Renal cortex interstitium (tissue), 11 donors: ENCODE measurements at regions not wholly inside any gene's neighbourhood (a gene's known extent, or its start where the extent isn't known, plus 50 kb on each side); places are given as distances from the start of the nearest gene placed in this dataset.

Experiments used
- DNase-seq, 11 donors: peaks; one replicate each; pipeline ENCODE4 v3.0.0-alpha.2; 2013; ENCODE audit warnings: low read depth in 9 of 11, low spot score in 4 of 11; ENCODE audit errors: extremely low read depth in 1 of 11

DNA sequence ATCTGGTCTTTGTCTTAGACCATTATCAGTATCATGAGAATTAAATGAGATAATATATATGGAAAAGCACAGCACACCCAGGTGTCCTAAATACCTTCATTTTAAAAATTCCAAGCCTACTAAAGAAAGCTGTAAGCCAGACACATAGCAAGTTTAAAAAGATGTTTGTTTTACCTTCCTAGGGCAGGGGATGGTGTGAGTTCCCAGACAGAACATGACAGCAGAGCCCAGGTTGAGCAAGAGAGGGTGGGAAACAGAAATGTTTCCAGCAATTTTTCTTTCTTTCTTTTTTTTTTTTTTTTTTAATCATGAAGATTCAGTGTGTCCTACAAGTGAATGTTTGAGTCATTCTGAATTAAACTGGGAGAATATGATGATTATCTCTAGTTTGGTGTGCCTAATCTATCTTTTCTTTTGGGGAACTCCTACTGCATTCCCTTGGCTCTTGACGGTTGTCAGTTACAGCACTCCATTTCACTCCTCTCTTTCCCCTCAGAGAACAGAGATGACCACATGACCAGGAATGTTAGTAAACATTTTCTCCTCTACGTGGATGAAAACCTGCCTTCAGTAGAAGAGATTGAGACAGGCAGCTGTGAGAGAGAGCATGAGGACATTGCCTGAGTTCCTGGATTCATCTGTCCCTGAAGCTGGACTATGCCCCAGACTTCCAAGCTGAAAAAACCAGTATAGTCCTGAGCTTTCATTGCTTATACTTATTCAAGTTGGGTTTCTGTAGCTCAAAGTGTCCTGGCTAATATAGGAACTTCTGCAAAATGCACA, 54.5 kb upstream of the ARL14 start:
- DNase-seq = no peak

DNA sequence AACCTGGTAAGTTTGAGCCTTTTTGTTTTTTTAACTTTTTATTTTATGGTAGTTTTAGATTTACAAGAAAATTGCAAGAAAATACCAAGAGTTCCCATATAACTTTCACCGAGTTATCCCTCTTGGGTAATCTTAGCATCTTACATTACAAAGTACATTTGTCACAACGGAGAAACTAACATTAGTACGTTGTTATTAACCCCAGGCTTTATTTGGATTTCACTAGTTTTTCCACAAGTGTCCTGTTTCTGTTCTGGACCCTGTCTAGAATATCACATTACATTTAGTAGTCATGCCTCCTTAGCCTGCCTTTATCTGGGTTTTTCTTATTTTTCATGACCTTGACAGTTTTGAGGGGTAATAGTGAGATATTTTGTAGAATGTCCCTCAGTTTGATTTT, 53.5 kb upstream of the KPNA4 start:
- peak in 2 of 11 donors; percentile 7 to 22 for DNase-seq

- peak in 1 of 11 donors; percentile 6 for DNase-seq
Measured at GRCh38 chr3:160618363-160618762, 53.0 kb upstream of the KPNA4 start.

- DNase-seq = no peak
Measured at GRCh38 chr3:160617636-160618035, 52.3 kb upstream of the KPNA4 start.

DNA sequence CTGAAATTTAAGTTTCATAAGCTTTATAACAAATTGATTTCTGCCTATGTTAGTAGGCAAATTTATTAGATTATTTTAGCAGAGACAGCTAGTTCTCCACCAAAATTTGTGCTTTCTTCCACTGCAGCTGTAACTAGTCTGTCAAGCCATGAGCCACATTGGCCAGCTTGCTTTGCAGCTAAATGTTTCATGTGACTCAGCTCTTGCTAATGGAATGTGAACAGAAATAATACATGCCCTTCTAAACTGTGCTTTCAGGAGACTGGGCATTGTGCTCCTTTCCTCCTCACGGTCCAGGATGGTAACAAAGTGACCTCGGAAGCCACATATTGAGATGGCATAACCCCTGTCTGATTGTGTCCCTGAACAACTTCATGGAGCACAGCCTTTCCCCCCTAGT, 51.3 kb upstream of the KPNA4 start:
- DNase-seq = no peak

- no peak for DNase-seq
Measured at GRCh38 chr3:160616311-160616710, 50.9 kb upstream of the KPNA4 start.
